Ovary (tissue), 7 donors: ENCODE measurements at regions not wholly inside any gene's neighbourhood (a gene's known extent, or its start where the extent isn't known, plus 50 kb on each side); places are given as distances from the start of the nearest gene placed in this dataset.

Source experiments
- DNase-seq, 5 donors: peaks; one replicate each; pipeline ENCODE4 v3.0.0-alpha.2; 2019 to 2020
- H3K27ac ChIP-seq, 2 donors: fragments of 200-600 bp; one replicate each; pipeline versions ENCODE4 v1.5.1 to v1.8.0; 2019 to 2022
- H3K27me3 ChIP-seq: fragments of 200-600 bp; one replicate; pipeline ENCODE4 v1.8.0; 2022
- H3K36me3 ChIP-seq: fragments of 200-600 bp; sonication (generic); one replicate; pipeline ENCODE4 v1.5.1; 2019
- H3K4me1 ChIP-seq: one replicate; pipeline ENCODE4 v1.8.1; 2013; ENCODE audit warnings: mild to moderate bottlenecking, moderate library complexity; ENCODE audit not compliant: insufficient read depth
- H3K4me3 ChIP-seq: fragments of 200-600 bp; sonication (generic); one replicate; pipeline ENCODE4 v1.5.1; 2017
- H3K9me3 ChIP-seq, 2 donors: fragments of 200-600 bp in 1 of 2; sonication (generic) in 1 of 2; one replicate each; pipeline versions ENCODE4 v1.5.1 to v1.8.1; 2013 to 2019; ENCODE audit warnings: mild to moderate bottlenecking in 1 of 2, moderate library complexity in 1 of 2
- EP300 ChIP-seq: sonication (generic); formaldehyde crosslinking; IDR thresholded peaks from one replicate; pipeline ENCODE4 v1.6.1; 2017; ENCODE audit warnings: antibody characterized with exemption
- POLR2A ChIP-seq: fragments of 450-650 bp; IDR thresholded peaks from one replicate; pipeline ENCODE4 v1.6.1; 2017; ENCODE audit warnings: antibody characterized with exemption, mild to moderate bottlenecking, moderate library complexity
- WGBS, 3 donors: extraction: QIAGEN DNeasy Blood & Tissue Kit in 1 of 3; methylation state at CpG; one replicate each; pipeline versions ENCODE4 v1.1.5 to v1.1.7; 2013 to 2017; 5-methylcytosine and 5-hydroxymethylcytosine counted together
- intact Hi-C, 4 donors: fragments of 100-400 bp; cut with DNase I; formaldehyde crosslinking; loops; one replicate each; pipeline versions ENCODE4 v1.11.0 to v1.15.1; 2022 to 2023
- TF ChIP-seq, protein P1 (sequence below), 3 donors: fragments of 450-650 bp in 2 of 3; fragments of 200-600 bp in 1 of 3; IDR thresholded peaks; one replicate each; pipeline versions ENCODE4 v1.5.1 to v1.8.0; 2016 to 2022; ENCODE audit warnings: antibody characterized with exemption in 3 of 3, mild to moderate bottlenecking in 1 of 3
- donor health status: DM: no; HTN: no; CAD: no; lungs with moderate emphysema.
- donor health status: DM: no; HTN: no; CAD: no.
- donor health status: Bipolar disorder and iron deficiency.
- donor health status: DM: no; HTN: no; CAD: no.
- donor health status: DM: yes; HTN: yes; CAD: no.

DNA sequence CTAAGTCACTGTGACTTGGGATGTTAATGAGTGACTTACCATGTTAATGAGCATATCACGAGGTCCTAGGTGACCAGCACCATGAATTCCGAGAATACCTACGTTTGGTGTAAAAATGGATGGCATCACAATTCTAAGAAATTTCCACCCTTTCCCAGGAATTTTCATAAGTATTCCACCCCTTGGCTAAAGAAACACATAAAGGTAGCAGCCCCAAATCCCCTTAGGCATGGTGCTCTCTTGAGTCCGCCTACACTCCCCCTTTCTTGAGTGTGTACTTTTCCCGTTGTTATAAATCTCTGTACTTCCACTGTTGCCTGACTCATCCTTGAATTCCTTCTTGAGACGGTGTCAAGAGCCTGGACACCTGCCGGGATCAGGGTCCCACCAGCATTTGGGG, 504.0 kb upstream of the RBFOX1 start:
- Histone ChIP-seq H3K4me3 (no peak overlapping the region), H3K36me3 (no peaks in the 10 kb centered on the region), H3K27me3 (no peaks in the 10 kb centered on the region), H3K4me1 (no peaks in the 10 kb centered on the region), H3K9me3 (no peaks in the 10 kb centered on the region), H3K27ac (no peak overlapping the region)
- DNase-seq = no peak
- 73 to 81% (median 75%) methylated on average over 7 of the region's 7 CpGs for WGBS, 3 donors
- no peak for TF ChIP-seq POLR2A
- no peak for TF ChIP-seq EP300
- TF ChIP-seq, protein P1, sequence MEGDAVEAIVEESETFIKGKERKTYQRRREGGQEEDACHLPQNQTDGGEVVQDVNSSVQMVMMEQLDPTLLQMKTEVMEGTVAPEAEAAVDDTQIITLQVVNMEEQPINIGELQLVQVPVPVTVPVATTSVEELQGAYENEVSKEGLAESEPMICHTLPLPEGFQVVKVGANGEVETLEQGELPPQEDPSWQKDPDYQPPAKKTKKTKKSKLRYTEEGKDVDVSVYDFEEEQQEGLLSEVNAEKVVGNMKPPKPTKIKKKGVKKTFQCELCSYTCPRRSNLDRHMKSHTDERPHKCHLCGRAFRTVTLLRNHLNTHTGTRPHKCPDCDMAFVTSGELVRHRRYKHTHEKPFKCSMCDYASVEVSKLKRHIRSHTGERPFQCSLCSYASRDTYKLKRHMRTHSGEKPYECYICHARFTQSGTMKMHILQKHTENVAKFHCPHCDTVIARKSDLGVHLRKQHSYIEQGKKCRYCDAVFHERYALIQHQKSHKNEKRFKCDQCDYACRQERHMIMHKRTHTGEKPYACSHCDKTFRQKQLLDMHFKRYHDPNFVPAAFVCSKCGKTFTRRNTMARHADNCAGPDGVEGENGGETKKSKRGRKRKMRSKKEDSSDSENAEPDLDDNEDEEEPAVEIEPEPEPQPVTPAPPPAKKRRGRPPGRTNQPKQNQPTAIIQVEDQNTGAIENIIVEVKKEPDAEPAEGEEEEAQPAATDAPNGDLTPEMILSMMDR (IDR thresholded peaks at IDR 0.05) = no peak
- intact Hi-C loops = no loop called here

DNA sequence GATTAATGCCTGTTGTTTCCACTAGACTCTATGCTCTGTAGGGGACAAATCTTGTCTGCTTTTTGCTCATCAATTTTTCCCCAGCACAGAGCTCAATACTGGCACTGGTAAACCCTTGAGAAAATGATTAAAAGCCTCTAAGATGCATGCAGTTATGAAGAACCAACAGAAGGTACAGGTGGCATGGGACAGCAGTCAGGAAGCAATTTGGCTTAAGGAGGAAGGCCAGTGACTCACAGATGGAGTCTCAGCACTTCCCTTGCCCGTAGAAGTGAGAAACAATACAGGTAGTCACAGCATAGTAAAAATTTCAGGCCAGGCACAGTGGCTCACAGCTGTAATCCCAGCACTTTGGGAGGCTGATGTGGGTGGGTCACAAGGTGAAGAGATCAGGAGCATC, 504.7 kb upstream of the RBFOX1 start:
- intact Hi-C loops = no loop called here
- H3K27me3 ChIP-seq = no peaks in the 10 kb centered on the region
- TF ChIP-seq EP300 (no peak), POLR2A (no peak)
- TF ChIP-seq, protein P1 (IDR thresholded peaks at IDR 0.05) = no peak
- H3K4me3 ChIP-seq = no peak overlapping the region
- DNase-seq = no peak
- no peak overlapping the region for H3K27ac ChIP-seq
- H3K9me3 ChIP-seq = no peaks in the 10 kb centered on the region
- 36 to 41% (median 39%) methylated on average over 1 of the region's 1 CpG for WGBS, 3 donors
- H3K36me3 ChIP-seq = no peaks in the 10 kb centered on the region
- H3K4me1 ChIP-seq = no peaks in the 10 kb centered on the region

DNA sequence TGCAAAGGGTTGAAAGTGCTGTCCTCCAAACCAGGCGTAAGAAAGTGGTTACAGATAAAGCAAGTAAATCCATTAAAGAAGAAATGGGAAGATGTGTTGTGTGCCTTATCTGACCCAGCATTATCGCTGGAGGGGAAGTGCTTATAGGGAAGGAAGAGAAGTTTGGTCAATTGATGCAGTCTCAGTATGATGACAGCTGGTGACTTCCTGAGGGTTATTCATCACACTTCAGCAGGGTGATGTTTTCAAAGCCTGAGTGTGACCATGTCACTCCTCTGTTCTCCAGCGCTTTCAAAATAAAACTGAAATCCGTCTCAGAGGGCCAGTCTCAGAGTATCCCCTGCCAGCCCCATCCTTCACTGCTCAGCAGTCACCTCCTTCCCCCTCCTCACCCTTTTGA, 505.4 kb upstream of the RBFOX1 start:
- no peak overlapping the region for H3K27ac ChIP-seq
- H3K9me3 ChIP-seq = no peaks in the 10 kb centered on the region
- no peaks in the 10 kb centered on the region for H3K4me1 ChIP-seq
- 43 to 53% (median 44%) methylated on average over 4 of the region's 4 CpGs for WGBS, 3 donors
- H3K27me3 ChIP-seq = no peaks in the 10 kb centered on the region
- no peak overlapping the region for H3K4me3 ChIP-seq
- no peak for TF ChIP-seq POLR2A
- TF ChIP-seq, protein P1 (IDR thresholded peaks at IDR 0.05) = no peak
- TF ChIP-seq EP300 = no peak
- DNase-seq = no peak
- intact Hi-C loops = no loop called here
- no peaks in the 10 kb centered on the region for H3K36me3 ChIP-seq

DNA sequence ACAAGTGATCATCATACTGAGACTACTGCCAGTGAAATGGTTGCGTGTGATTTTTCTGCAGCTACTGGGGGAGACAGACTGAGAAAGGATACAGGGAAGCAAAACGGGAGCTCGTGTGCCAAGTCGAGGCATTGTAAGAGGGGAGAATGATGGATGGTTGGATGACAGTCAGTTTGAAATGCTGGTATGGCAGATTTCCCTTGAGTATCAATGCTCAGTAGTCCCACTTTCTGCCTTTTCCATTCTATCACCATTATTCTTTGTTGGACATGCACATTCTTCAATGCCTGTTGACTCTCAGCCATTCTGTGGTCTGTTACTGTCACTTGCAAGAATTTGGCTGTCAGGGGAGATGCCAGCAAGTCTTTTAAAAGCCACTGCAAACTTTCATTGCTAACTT, 510.6 kb upstream of the RBFOX1 start:
- no peak overlapping the region for H3K4me3 ChIP-seq
- H3K9me3 ChIP-seq = no peaks in the 10 kb centered on the region
- no peaks in the 10 kb centered on the region for H3K36me3 ChIP-seq
- no peak overlapping the region for H3K27ac ChIP-seq
- no peaks in the 10 kb centered on the region for H3K27me3 ChIP-seq
- WGBS, 3 donors = 37 to 66% (median 41%) methylated on average over 4 of the region's 4 CpGs
- DNase-seq = no peak
- TF ChIP-seq, protein P1 (IDR thresholded peaks at IDR 0.05) = no peak
- TF ChIP-seq POLR2A (no peak), EP300 (no peak)
- H3K4me1 ChIP-seq = no peaks in the 10 kb centered on the region
- intact Hi-C loops = no loop called here

DNA sequence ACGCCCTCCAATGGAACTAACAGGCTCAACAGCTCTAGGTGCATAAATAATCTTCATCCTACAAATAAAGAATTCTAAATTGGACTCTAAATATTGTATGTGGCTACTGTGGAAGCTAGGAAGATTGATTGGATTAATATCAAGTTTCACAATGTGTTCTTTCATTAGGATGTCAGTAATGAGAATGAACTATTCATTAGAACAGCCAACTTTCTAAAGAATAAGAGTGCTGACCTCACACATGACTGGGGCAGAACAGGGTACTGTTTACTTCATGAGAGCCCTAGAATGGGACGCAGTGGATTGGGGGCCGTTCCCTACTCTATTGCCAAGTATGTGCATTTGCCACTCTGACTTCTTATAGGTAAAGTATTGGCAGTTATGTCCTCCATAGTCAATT, 528.2 kb upstream of the RBFOX1 start:
- TF ChIP-seq POLR2A (no peak), EP300 (no peak)
- TF ChIP-seq, protein P1 (IDR thresholded peaks at IDR 0.05) = no peak
- Histone ChIP-seq H3K4me3 (no peak overlapping the region), H3K36me3 (no peaks in the 10 kb centered on the region), H3K4me1 (no peaks in the 10 kb centered on the region), H3K27me3 (no peaks in the 10 kb centered on the region), H3K9me3 (no peaks in the 10 kb centered on the region), H3K27ac (no peak overlapping the region)
- intact Hi-C loops = no loop called here
- WGBS, 3 donors = 67 to 72% (median 70%) methylated on average over 3 of the region's 3 CpGs
- no peak for DNase-seq
